GM10266 (cell line): ENCODE measurements at regions not wholly inside any gene's neighbourhood (a gene's known extent, or its start where the extent isn't known, plus 50 kb on each side); places are given as distances from the start of the nearest gene placed in this dataset.

Source experiments
- DNase-seq: peaks from one replicate; pipeline ENCODE4 v3.0.0; 2012; ENCODE audit errors: extremely low spot score
- TF ChIP-seq, protein P1 (sequence below): IDR thresholded peaks from 2 replicates; pipeline ENCODE4 v1.5.1; 2012; ENCODE audit warnings: mild to moderate bottlenecking, low read depth; ENCODE audit not compliant: control insufficient read depth, insufficient read depth; ENCODE audit errors: missing control alignments

DNA sequence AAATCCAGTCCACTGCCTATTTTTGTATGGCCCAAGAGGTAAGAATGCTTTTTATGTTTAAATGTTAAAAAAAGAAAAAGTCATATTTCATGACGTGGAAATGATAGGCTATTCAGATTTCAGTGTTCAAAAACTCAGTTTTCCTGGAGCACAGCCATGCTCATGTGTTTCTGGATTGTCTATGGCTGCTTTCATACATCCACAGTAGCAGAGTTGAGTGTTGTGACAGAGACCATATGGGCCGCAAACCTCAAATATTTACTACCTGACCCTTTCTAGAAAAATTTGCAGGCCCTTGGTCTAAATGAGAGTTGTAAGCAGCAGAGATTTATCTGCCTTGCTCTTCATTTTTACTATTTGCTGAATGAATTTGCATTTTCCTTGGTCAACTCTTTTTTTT lies 264.1 kb downstream of the CBLN1 start:
- DNase-seq: no peak
- TF ChIP-seq, protein P1, sequence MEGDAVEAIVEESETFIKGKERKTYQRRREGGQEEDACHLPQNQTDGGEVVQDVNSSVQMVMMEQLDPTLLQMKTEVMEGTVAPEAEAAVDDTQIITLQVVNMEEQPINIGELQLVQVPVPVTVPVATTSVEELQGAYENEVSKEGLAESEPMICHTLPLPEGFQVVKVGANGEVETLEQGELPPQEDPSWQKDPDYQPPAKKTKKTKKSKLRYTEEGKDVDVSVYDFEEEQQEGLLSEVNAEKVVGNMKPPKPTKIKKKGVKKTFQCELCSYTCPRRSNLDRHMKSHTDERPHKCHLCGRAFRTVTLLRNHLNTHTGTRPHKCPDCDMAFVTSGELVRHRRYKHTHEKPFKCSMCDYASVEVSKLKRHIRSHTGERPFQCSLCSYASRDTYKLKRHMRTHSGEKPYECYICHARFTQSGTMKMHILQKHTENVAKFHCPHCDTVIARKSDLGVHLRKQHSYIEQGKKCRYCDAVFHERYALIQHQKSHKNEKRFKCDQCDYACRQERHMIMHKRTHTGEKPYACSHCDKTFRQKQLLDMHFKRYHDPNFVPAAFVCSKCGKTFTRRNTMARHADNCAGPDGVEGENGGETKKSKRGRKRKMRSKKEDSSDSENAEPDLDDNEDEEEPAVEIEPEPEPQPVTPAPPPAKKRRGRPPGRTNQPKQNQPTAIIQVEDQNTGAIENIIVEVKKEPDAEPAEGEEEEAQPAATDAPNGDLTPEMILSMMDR: no peak

DNA sequence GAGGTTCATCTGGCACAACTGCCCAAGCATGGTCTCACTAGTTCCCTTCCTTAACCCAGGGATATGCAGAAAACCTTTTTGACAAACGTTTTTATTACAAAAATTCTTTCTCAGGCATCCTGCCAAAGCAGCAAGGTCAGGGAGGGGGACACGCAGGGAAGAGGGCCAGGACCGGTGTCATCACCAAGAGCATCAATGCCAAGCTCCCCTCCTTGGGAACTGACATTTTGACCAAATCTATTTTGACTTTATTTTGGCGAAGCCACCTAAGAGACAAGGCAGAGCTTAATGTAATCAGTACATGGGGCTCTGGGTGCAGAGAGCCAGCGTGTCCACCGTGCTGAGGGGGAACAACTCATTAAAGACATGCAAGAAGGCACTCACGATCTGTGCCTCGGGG lies 265.2 kb downstream of the CBLN1 start:
- TF ChIP-seq, protein P1: no peak
- no peak for DNase-seq

DNA sequence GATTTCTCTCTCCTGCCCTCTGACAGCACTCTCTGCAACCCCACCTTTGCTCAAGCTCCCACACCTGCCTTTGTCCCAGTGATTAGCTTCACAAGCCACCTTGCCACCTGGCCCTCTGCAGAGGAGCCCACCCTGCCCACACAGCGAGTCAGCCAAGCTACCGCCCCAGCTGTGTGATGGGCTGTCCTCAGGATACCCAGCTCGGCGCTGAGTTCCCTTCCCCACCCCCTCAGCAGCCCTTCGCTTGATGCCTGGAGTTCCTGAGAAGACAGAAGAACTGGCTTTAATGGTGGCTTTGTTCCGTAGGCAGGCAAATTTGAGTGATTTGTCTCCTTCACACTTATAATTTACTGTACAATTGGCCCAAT lies 266.4 kb downstream of the CBLN1 start:
- DNase-seq: no peak
- TF ChIP-seq, protein P1: no peak

DNA sequence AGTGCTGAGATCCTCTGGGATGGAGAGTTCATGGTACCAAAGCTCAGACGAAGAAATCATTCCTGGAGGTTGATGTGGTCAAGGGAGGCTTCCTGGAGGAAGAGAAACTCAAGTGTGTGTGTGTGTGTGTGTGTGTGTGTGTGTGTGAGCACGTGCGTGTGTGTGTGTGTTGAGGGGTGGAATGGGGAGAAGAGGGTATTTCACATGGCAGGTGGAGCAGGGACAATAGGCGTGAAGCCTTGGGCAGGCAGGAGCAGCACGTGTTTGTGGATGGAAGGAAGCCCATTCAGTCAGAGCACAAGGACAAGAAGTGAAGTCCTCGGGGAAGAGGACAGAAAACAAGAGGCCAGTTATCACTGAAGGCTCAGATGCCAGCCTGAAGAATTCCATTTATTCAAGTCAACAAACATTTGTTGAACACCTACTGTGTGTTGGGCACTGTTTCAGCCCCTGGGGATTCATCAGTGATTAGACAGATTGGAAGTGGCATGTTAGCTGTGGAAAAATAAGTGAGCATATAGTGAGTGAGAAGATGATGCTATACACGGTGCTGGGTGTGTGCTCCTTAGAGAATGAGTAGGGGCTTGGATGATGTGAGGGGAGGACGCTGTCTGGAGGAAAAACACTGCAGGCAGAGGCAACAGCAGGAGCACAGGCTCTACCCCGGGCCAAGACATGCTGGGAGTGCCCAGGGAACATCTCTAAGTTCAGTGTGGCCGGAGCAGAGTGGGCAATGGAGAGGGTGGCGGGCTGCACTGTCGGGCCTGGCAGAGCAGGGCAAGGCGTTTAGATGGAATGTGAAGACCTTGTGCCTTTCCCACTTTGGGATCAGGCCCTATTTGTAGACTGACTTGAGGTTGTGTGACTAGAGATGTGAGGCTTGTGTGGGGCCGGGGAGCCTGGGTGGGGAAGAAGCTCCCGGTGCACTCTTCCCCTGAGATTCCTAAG lies 267.1 kb downstream of the CBLN1 start:
- no peak for DNase-seq
- TF ChIP-seq, protein P1: no peak

DNA sequence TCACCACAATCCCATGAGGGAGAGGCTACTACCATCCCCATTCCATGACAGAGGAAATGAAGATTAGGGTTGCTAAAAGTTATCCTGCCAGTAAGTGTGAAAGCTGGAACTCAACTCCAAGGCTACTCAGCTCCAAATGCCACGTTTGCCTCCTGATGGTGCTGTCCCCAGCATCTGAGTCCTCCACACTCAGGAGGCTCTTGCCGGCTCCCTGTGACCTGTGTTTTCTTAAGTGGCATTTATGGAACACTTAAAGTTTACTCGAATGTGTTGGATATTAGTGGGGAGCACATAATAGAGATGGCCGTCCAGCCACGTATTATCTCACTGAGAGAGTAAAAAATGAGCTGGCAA lies 267.9 kb downstream of the CBLN1 start:
- no peak for DNase-seq
- TF ChIP-seq, protein P1: no peak

DNA sequence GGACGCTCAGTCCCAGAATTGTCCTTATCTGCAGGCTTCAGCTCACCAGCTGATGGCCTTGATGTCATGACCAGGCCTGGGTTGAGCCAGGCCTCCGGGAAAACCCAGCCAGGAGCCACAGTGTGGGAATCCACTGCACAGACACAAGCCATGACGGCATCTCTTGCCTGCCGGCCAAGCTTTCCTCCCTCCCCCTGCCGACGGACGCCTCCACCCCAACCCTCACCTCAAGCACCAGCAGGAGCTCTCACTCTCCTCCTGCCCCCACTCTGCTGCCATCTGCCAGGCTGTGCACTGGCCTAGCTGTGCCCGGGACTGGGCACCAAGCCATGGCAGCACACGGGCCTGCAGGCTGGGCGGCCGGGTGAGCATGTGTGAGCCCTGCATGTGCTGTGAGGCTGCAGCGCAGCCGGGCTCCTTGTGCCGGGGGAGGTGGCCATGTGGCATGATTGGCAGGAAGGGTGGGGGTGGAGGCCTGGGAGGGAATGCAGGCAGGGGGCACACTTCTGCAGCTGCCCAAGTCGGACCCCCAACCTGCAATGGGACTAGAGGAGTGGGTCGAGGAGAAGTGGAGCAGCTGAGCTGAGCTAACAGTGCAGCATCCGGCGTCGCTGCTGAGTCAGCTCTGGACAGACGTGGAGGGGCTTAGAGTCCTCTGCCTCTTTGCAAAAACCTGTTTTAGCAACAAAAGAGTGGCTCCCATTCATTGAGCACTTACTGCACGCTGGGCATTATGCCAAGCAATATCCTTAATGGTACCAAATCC lies 268.5 kb downstream of the CBLN1 start:
- TF ChIP-seq, protein P1: no peak
- DNase-seq: no peak

DNA sequence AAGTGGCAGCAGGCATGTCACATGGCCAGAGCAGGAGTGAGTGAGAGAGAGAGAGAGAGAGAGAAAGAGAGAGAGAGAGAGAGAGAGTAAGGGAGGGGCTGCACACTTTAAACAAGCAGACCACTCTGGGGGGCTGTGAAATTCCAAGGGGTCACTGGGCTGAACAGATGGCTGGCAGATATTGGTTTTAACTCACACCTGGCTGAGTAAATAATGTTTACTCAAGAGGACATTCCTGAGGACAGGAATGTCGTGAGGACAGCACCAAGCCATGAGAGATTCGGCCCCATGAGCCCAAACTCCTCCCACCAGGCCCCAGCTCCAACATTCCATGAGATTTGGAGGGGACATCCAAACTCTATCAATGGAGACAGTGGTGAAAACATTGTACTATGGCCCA lies 269.7 kb downstream of the CBLN1 start:
- TF ChIP-seq, protein P1: no peak
- no peak for DNase-seq
